Thyroid gland (tissue), 4 donors: ENCODE measurements at regions not wholly inside any gene's neighbourhood (a gene's known extent, or its start where the extent isn't known, plus 50 kb on each side); places are given as distances from the start of the nearest gene placed in this dataset.

Source experiments
- CTCF ChIP-seq, 6 experiments: fragments of 200-600 bp in 3 of 6; fragments of 450-650 bp in 3 of 6; sonication (generic) in 3 of 6; IDR thresholded peaks; one replicate each; pipeline ENCODE4 v1.5.1; 2016 to 2019; ENCODE audit warnings: antibody characterized with exemption in 6 of 6, mild to moderate bottlenecking in 2 of 6, inconsistent platforms in 1 of 6, moderate library complexity in 1 of 6
- POLR2A ChIP-seq, 2 donors: fragments of 450-650 bp; IDR thresholded peaks; one replicate each; pipeline ENCODE4 v1.6.1; 2017; ENCODE audit warnings: antibody characterized with exemption in 2 of 2, mild to moderate bottlenecking in 2 of 2, moderate library complexity in 1 of 2

DNA sequence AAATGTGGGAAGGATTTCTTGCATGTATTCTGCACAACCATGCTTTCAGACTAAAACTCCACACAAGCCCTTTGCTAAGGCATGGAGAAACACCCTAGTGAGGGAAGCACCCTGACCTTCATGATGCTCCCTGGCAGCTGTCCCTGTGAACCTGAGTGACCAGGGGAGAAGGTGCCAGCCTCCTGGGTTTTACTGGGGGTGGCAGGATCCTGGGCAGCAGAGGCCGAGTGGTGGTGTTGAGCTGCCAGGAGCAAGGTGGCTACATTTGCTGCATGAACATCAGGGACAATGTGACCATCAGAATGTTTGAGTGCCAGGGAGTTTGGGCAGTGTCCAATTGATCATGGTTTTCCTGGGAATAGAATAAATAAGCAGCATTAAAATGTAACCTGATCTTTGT is 437.9 kb downstream of the TCERG1L start:
- TF ChIP-seq CTCF (IDR thresholded peaks at IDR 0.05) (no peak), POLR2A (IDR thresholded peaks at IDR 0.05) (no peak)
